ENCODE measurements at regions not wholly inside any gene's neighbourhood (a gene's known extent, or its start where the extent isn't known, plus 50 kb on each side); places are given as distances from the start of the nearest gene placed in this dataset.

DNA sequence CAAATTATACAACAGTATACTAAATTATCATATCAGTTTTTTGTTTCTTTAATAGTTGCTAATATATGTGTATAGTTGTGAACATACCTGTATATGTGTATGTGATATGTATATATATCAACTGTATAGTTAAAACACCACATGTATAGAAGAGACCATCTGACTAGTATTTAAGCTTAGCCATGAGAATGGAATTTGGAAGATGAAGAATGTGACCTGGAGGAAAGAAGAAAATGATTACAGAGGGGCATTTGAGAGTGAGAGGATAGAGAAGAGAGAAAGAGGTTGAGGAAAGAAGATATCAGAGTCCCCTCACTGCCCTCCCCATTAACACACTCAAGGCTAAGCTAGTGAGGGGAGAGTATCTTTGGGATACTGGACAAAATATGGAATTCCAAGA, 335.9 kb downstream of the BCKDHB start:
- DNase-seq (ENCODE audit: low read depth) = no peak
- no peak overlapping the region for H3K4me3 ChIP-seq (ENCODE audit: low read depth, low read length)
- no peak for TF ChIP-seq CTCF (IDR thresholded peaks at IDR 0.05; ENCODE audit: low read depth, low read length, missing control alignments)

DNA sequence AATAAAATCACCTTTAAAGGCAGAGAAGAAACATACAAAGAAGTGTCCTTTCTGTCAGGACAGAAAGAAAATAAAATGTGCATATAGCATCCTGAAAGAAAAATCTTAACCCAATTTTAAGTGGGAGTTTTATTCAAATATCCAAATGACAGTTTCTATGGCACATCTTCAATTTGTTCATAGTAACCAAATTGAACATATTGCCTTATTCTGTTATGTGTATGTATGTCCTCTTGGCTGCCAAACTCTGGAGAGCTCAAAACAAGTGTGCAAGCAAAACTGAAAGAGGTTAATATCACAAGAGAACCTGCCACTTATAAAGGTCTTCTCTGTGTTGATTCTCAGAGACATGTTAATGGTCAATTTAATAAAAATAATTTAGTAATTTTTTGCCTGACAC, 334.7 kb downstream of the BCKDHB start:
- H3K4me3 ChIP-seq (ENCODE audit: low read depth, low read length) = no peak overlapping the region
- DNase-seq (ENCODE audit: low read depth) = no peak
- no peak for TF ChIP-seq CTCF (IDR thresholded peaks at IDR 0.05; ENCODE audit: low read depth, low read length, missing control alignments)

DNA sequence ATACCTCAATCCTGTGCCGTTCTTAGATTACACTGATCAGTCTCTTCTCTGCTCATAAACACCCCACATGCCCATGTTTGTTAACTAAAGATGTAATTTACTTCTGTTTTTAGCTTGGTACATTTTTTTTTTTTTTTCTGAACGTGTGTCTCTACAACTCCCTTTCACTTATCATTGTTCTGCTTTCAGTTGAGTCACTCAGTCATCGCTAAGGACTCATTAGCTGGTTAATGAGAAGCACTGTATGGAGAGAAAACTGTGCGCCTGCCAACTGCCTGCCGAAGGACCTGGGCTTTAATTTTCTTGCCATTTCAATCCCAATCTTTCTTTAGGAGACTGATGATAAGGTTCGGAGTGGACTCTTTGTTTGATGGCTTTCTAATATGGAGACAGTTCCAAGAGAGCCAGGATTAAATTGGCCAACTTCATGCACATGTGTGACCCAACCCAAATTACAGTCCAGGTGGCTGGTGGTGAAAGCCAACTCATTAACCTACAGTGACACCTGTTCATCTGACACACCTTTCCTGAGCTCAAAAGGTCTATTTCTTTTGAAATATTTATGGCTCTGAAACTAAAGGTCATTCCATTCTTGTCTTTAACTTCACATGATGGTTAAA, 334.1 kb downstream of the BCKDHB start:
- DNase-seq (ENCODE audit: low read depth) = no peak
- no peak for TF ChIP-seq CTCF (IDR thresholded peaks at IDR 0.05; ENCODE audit: low read depth, low read length, missing control alignments)
- H3K4me3 ChIP-seq (ENCODE audit: low read depth, low read length) = no peak overlapping the region

GRCh38 chr6:80439721-80440470, 333.4 kb downstream of the BCKDHB start:
- no peak for DNase-seq (ENCODE audit: low read depth)
- no peak for TF ChIP-seq CTCF (IDR thresholded peaks at IDR 0.05; ENCODE audit: low read depth, low read length, missing control alignments)
- no peak overlapping the region for H3K4me3 ChIP-seq (ENCODE audit: low read depth, low read length)

- no peak overlapping the region for H3K4me3 ChIP-seq (ENCODE audit: low read depth, low read length)
- TF ChIP-seq CTCF (IDR thresholded peaks at IDR 0.05; ENCODE audit: low read depth, low read length, missing control alignments) = no peak
- no peak for DNase-seq (ENCODE audit: low read depth)
Observed at GRCh38 chr6:80438772-80439171, 332.3 kb downstream of the BCKDHB start.

DNA sequence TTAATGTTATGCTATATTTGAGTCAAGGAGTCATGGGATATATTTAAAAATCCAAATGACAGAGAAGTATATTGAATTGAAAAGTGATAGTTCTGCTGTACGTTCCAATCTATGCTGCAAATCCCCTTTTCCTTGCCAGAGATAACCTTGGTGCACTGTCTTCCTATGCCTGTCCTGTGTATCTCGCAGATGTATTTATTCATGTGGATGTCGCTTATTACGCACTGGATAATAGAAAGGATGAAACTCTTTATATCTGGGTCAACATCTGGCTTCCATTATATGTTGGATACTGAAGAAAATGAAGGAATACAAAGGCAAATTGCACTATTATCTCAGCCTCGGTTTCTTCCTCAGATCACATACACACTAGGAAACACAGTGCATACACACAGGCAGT, 331.3 kb downstream of the BCKDHB start:
- no peak overlapping the region for H3K4me3 ChIP-seq (ENCODE audit: low read depth, low read length)
- no peak for DNase-seq (ENCODE audit: low read depth)
- TF ChIP-seq CTCF (IDR thresholded peaks at IDR 0.05; ENCODE audit: low read depth, low read length, missing control alignments) = no peak

GRCh38 chr6:80437221-80437620, 330.8 kb downstream of the BCKDHB start:
- H3K4me3 ChIP-seq (ENCODE audit: low read depth, low read length) = no peak overlapping the region
- no peak for DNase-seq (ENCODE audit: low read depth)
- no peak for TF ChIP-seq CTCF (IDR thresholded peaks at IDR 0.05; ENCODE audit: low read depth, low read length, missing control alignments)

Measured in GM12864 (cell line).